Neural progenitor cell (in vitro differentiated cells): ENCODE measurements at regions not wholly inside any gene's neighbourhood (a gene's known extent, or its start where the extent isn't known, plus 50 kb on each side); places are given as distances from the start of the nearest gene placed in this dataset.

Experiments used
- DNase-seq: peaks from one replicate; pipeline ENCODE4 v3.0.0-alpha.2; 2016; ENCODE audit warnings: low spot score
- H2AFZ ChIP-seq: fragments of 200-600 bp; sonication (generic); replicated peaks from 2 replicates; pipeline ENCODE4 v1.6.1; 2016; ENCODE audit warnings: antibody characterized with exemption
- H3F3A ChIP-seq: fragments of 200-600 bp; sonication (generic); 2 replicates; pipeline ENCODE4 v1.6.1; 2016; ENCODE audit warnings: antibody characterized with exemption, low read depth
- H3K27ac ChIP-seq: fragments of 200-600 bp; sonication (generic); 2 replicates; pipeline ENCODE4 v1.5.1; 2016; ENCODE audit warnings: mild to moderate bottlenecking
- H3K27me3 ChIP-seq: fragments of 200-600 bp; sonication (generic); 2 replicates; pipeline ENCODE4 v1.6.1; 2016; ENCODE audit warnings: mild to moderate bottlenecking, moderate library complexity
- H3K36me3 ChIP-seq: fragments of 200-600 bp; sonication (generic); 2 replicates; pipeline ENCODE4 v1.5.1; 2016
- H3K4me1 ChIP-seq: fragments of 200-600 bp; sonication (generic); 2 replicates; pipeline ENCODE4 v1.6.1; 2016; ENCODE audit warnings: mixed run types
- H3K4me2 ChIP-seq: fragments of 200-600 bp; sonication (generic); 2 replicates; pipeline ENCODE4 v1.6.1; 2016
- H3K4me3 ChIP-seq: fragments of 200-600 bp; sonication (generic); 2 replicates; pipeline ENCODE4 v1.5.1; 2016
- H3K79me2 ChIP-seq: fragments of 200-600 bp; sonication (generic); 2 replicates; pipeline ENCODE4 v1.6.1; 2016; ENCODE audit warnings: low read depth
- H3K9ac ChIP-seq: fragments of 200-600 bp; sonication (generic); 2 replicates; pipeline ENCODE4 v1.6.1; 2016
- H3K9me3 ChIP-seq: fragments of 200-600 bp; sonication (generic); 2 replicates; pipeline ENCODE4 v1.5.1; 2016; ENCODE audit warnings: low read depth
- H4K20me1 ChIP-seq: fragments of 200-600 bp; sonication (generic); 2 replicates; pipeline ENCODE4 v1.6.1; 2016; ENCODE audit warnings: low read depth
- H3K27ac Mint-ChIP-seq: 3 replicates; pipeline ENCODE4 v1.8.0; 2021; ENCODE audit warnings: mixed read lengths
- H3K27me3 Mint-ChIP-seq: 2 replicates; pipeline ENCODE4 v1.8.0; 2022; ENCODE audit warnings: low read depth, mild to moderate bottlenecking, inconsistent platforms, moderate library complexity, mixed read lengths; ENCODE audit not compliant: insufficient read depth
- H3K36me3 Mint-ChIP-seq: 3 replicates; pipeline ENCODE4 v1.8.0; 2021; ENCODE audit warnings: mixed read lengths
- H3K4me1 Mint-ChIP-seq: 3 replicates; pipeline ENCODE4 v1.8.0; 2021; ENCODE audit warnings: mixed read lengths
- H3K4me3 Mint-ChIP-seq: 3 replicates; pipeline ENCODE4 v1.8.0; 2021; ENCODE audit warnings: mild to moderate bottlenecking, moderate library complexity, mixed read lengths
- H3K9me3 Mint-ChIP-seq: 3 replicates; pipeline ENCODE4 v1.8.0; 2020; ENCODE audit warnings: mixed read lengths
- EZH2 ChIP-seq: fragments of 200-600 bp; sonication (generic); IDR thresholded peaks from 2 replicates; pipeline ENCODE4 v1.6.1; 2017; ENCODE audit warnings: antibody characterized with exemption, mild to moderate bottlenecking, moderate library complexity
- EZH2phosphoT487 ChIP-seq: fragments of 200-600 bp; sonication (generic); IDR thresholded peaks from 2 replicates; pipeline ENCODE4 v1.6.1; 2017; ENCODE audit warnings: antibody characterized with exemption
- TF ChIP-seq, protein P1 (sequence below): fragments of 200-600 bp; sonication (generic); IDR thresholded peaks from 2 replicates; pipeline ENCODE4 v1.5.1; 2017; ENCODE audit warnings: antibody characterized with exemption, mild to moderate bottlenecking

DNA sequence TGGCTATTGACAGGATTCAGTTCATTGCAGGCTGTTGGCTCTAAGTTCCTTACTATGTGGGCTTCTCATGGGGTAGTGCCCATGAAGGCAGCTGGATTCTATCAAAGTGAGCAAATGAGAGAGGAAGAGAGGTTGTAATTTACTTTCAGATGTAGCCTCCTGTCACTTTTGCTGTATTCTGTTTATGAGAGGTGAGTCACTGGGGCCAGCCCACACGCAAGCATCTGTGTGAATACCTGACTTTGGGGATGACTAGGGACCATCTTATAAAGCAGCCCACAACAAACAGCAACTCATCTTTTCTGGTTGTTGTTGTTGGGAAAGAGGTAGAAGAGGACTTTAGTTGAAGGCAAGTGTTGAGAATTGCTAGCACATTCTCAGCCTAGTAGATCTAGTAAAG is 506.3 kb upstream of the GRM7 start:
- no peaks in the 10 kb centered on the region for H3K27me3 ChIP-seq
- Mint-ChIP-seq H3K4me3 (no peak overlapping the region), H3K27me3 (no peaks in the 10 kb centered on the region), H3K36me3 (no peaks in the 10 kb centered on the region), H3K27ac (no peak overlapping the region), H3K9me3 (no peaks in the 10 kb centered on the region), H3K4me1 (no peaks in the 10 kb centered on the region)
- no peak overlapping the region for H2AFZ ChIP-seq
- no peak overlapping the region for H3K9ac ChIP-seq
- no peaks in the 10 kb centered on the region for H3K79me2 ChIP-seq
- TF ChIP-seq EZH2phosphoT487: no peak
- no peak for TF ChIP-seq EZH2
- TF ChIP-seq, protein P1, sequence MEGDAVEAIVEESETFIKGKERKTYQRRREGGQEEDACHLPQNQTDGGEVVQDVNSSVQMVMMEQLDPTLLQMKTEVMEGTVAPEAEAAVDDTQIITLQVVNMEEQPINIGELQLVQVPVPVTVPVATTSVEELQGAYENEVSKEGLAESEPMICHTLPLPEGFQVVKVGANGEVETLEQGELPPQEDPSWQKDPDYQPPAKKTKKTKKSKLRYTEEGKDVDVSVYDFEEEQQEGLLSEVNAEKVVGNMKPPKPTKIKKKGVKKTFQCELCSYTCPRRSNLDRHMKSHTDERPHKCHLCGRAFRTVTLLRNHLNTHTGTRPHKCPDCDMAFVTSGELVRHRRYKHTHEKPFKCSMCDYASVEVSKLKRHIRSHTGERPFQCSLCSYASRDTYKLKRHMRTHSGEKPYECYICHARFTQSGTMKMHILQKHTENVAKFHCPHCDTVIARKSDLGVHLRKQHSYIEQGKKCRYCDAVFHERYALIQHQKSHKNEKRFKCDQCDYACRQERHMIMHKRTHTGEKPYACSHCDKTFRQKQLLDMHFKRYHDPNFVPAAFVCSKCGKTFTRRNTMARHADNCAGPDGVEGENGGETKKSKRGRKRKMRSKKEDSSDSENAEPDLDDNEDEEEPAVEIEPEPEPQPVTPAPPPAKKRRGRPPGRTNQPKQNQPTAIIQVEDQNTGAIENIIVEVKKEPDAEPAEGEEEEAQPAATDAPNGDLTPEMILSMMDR: no peak
- H3K4me3 ChIP-seq: no peak overlapping the region
- H3K9me3 ChIP-seq: no peaks in the 10 kb centered on the region
- no peaks in the 10 kb centered on the region for H3K4me1 ChIP-seq
- no peaks in the 10 kb centered on the region for H4K20me1 ChIP-seq
- no peak overlapping the region for H3K4me2 ChIP-seq
- no peak for DNase-seq
- H3K27ac ChIP-seq: no peak overlapping the region
- no peaks in the 10 kb centered on the region for H3K36me3 ChIP-seq
- H3F3A ChIP-seq: no peaks in the 10 kb centered on the region

DNA sequence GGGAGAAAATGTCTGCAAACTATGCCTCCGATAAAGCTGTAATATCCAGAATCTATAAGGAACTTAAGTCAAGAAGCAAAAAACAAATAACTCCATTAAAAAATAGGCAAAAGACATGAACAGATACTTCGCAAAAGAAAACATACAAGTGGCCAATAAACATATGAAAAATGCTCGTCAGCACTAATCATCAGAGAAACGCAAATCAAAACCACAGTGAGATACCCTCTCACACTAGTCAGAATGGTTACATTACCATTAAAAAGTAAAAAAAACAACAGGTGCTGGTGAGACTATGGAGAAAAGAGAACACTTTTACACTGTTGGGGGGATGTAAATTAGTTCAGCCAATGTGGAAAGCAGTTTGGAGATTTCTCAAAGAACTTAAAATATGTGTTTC is 498.5 kb upstream of the GRM7 start:
- no peak overlapping the region for H3K27ac Mint-ChIP-seq

DNA sequence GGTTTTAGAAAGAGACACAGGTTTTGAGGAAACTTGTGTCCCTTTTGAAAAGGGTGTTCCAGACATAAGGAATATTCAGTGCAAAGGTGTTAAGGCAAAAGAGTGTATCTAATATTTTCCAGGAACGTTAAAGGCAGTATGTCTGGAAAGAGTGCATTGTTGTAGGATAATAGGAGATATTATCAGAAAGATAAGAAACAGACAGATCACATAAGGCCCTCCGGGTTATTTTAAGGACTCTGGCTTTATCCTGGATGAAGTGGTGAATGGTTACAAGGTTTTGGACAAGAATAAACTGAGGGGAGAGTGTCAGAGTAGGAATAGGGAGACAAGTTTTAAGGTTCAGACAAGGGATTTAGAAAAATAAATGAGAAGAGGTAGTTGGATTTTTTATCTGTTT is 493.7 kb upstream of the GRM7 start:
- no peak overlapping the region for H3K4me3 Mint-ChIP-seq
- no peaks in the 10 kb centered on the region for H3K4me1 Mint-ChIP-seq
- Histone ChIP-seq H3K4me2 (no peak overlapping the region), H3K9ac (no peak overlapping the region), H3K4me1 (no peaks in the 10 kb centered on the region), H3K36me3 (no peaks in the 10 kb centered on the region), H3K27me3 (no peaks in the 10 kb centered on the region), H3K27ac (no peak overlapping the region), H3K4me3 (no peak overlapping the region), H3K9me3 (no peaks in the 10 kb centered on the region), H3F3A (no peaks in the 10 kb centered on the region), H2AFZ (no peak overlapping the region), H4K20me1 (no peaks in the 10 kb centered on the region), H3K79me2 (no peaks in the 10 kb centered on the region)
- H3K36me3 Mint-ChIP-seq: no peaks in the 10 kb centered on the region
- no peak overlapping the region for H3K27ac Mint-ChIP-seq
- peaks cover 2% of the 10 kb centered on the region for H3K27me3 Mint-ChIP-seq
- peaks cover 5% of the 10 kb centered on the region for H3K9me3 Mint-ChIP-seq
- TF ChIP-seq, protein P1: no peak
- TF ChIP-seq EZH2 (no peak), EZH2phosphoT487 (no peak)
- no peak for DNase-seq

More for the DNA sequence above, 498.5 kb upstream of the GRM7 start:
- Mint-ChIP-seq H3K36me3 (no peaks in the 10 kb centered on the region), H3K4me1 (no peaks in the 10 kb centered on the region), H3K4me3 (no peak overlapping the region), H3K9me3 (peaks cover 5% of the 10 kb centered on the region), H3K27me3 (no peaks in the 10 kb centered on the region)
- TF ChIP-seq EZH2 (no peak), EZH2phosphoT487 (no peak)
- TF ChIP-seq, protein P1: no peak
- no peak overlapping the region for H3K27ac ChIP-seq
- H3K4me3 ChIP-seq: no peak overlapping the region
- H3K9ac ChIP-seq: no peak overlapping the region
- no peak overlapping the region for H3K4me2 ChIP-seq
- no peaks in the 10 kb centered on the region for H3K27me3 ChIP-seq
- H3K36me3 ChIP-seq: no peaks in the 10 kb centered on the region
- H2AFZ ChIP-seq: no peak overlapping the region
- no peaks in the 10 kb centered on the region for H4K20me1 ChIP-seq
- H3F3A ChIP-seq: no peaks in the 10 kb centered on the region
- H3K79me2 ChIP-seq: no peaks in the 10 kb centered on the region
- no peak for DNase-seq
- H3K4me1 ChIP-seq: no peaks in the 10 kb centered on the region
- no peaks in the 10 kb centered on the region for H3K9me3 ChIP-seq
